HG03354 (cell line): ENCODE measurements at regions not wholly inside any gene's neighbourhood (a gene's known extent, or its start where the extent isn't known, plus 50 kb on each side); places are given as distances from the start of the nearest gene placed in this dataset.
"Not testable (repeated sequence)": the region's sequence is repeated elsewhere in the genome, so short reads cannot be mapped to it uniquely, and the experiment has no call there.

ENCODE experiments used
- ATAC-seq: cut with Tn5 transposase; IDR thresholded peaks from one replicate; pipeline ENCODE4 v1.9.1; 2021; ENCODE audit warnings: mild to moderate bottlenecking; ENCODE audit not compliant: unreplicated experiment, poor library complexity, severe bottlenecking

GRCh38 chr14:99012703-99013102 is 259.3 kb downstream of the BCL11B start:
- ATAC-seq, result no peak

DNA sequence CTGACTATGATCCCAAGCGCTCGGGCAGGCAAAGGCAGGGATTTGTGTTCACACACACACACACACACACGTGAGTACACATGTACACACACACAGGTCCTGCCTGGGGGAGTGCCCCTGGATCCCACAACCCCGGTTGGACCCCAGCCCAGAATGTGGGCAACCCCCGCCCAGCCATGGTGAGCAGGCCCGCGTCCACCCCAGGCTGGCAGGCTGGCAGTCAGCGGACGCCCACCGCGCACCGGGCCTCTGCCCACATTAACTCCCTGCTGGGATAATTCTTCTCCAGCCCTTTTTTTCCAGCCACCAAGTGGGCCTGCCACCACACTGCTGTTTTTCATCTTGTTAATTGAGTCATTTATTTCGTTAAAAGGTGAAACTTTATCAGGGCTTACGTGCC is 256.2 kb downstream of the BCL11B start:
- no peak for ATAC-seq

- no peak for ATAC-seq
These were observed 248.6 kb downstream of the BCL11B start for GRCh38 chr14:99023371-99023770.

GRCh38 chr14:99024926-99025325 is 247.1 kb downstream of the BCL11B start:
- ATAC-seq, result no peak

DNA sequence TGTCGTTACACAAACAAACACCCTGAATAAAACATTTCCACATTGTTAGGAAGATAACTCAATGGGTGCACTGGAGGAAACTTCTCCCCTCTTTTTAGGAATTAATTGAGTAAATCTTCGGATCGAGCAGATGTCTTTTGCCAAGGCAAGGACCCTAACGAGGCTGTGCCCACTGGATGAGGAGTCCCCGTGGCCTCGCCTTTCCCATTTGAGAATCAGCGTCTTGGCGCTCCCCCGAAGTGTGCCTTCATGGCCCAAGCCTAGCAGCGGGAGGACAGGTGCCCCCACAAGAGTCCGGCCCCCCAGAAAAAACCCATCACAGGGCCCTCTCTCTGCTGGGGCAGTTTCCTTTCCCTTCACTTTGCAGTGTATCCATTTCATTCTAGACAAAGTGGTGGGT is 246.6 kb downstream of the BCL11B start:
- no peak for ATAC-seq

GRCh38 chr14:99026471-99026870 is 245.5 kb downstream of the BCL11B start:
- no peak for ATAC-seq

- ATAC-seq, result no peak
These were observed 244.0 kb downstream of the BCL11B start for GRCh38 chr14:99028041-99028440.

- ATAC-seq, result no peak
These were observed 243.5 kb downstream of the BCL11B start for GRCh38 chr14:99028521-99028920.

DNA sequence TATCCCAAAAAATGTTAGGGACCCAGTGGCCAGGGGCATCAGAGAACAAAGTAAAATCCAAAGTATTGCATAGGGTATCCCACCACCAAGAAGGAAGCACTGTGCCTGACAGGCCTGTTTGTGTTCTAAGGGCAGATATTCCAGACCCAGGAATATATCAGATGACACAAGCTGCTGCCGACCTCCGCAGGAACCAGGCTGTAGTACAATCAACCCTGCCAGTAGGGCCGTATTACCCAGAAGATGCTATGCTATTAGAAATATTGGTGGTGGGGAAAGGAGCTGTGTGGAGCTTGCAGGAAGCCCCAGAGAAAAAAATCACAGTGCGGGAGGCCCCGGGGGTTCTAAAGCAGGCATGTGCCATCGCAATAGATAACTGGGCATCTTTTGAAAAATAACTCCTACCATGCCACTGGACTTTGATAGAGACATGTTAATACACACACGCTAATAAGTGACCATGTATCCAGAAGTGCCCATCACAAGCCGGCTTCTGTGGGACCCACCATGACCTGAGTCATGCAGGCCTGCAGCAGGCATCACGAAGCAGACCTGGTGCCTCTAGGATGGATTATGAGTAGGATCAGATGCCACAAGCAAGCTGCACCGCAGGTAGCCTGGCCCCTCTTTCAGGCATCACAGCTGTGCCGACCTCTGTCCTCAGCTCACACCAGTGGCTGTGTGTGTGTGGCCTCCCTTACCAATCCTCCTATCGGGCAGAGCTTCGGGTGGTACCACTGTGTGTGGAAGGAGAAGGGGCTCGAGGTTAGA is 242.7 kb downstream of the BCL11B start:
- ATAC-seq, result no peak

- no peak for ATAC-seq
These were observed 242.1 kb downstream of the BCL11B start for GRCh38 chr14:99029916-99030305.

DNA sequence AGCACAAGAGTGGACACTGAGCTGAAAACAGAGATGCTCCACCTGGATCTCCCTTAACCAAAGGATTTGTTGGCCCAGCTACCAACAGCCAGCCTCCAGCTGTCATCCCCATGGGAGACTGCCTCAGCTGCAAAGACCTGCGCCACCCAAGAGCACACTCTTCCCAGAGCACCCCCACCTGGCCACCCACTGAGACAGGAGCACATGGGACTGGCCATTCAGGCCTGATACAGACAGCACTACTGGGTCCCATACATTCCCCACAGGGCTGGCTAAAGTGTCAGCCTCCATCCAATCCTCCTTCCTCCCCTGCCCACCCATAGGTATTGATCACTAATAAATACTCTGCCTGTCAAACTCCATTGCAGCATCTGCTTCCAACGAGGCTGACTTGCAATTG is 241.5 kb downstream of the BCL11B start:
- no peak for ATAC-seq

- no peak for ATAC-seq
These were observed 239.2 kb downstream of the BCL11B start for GRCh38 chr14:99032759-99033158.

DNA sequence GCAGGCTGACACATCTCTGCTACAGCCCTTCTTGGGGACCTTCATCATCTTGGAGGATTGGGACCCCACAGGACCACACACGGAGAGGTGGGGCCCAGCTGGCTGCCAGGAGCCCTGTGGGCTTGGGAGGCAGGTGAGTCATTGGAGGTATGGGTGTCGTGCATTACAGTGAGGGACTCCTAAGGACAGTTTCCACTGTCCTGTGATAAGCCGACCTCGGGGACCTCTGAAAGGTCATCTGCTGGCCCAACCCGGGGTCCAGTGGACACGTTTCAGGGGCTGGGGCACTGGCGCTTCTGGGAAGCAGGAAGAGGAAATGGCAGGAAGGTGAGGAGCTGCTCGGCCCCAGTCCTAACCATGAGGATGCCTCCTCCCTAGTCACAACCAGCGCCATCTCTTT is 238.0 kb downstream of the BCL11B start:
- no peak for ATAC-seq

GRCh38 chr14:99034711-99035171 is 237.3 kb downstream of the BCL11B start:
- ATAC-seq, result no peak

DNA sequence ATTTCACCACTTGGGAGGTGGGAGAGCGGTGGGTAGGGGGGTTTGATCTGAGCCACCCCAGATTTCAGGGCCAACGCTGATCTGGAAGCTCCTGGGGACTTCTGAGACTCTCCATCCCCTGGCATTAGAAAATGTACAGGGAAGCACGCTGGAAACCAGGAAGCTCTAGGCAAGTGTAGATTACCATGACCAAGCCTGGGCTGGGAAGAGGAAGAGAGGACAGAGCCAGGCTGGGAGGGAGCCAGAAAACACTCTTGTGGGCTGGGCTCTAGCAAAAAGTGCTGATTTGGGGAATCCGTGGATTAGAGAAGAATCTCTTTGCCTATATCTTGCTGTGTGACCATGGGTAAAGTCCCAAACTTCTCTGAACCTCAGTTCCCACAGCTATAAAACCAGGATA is 236.7 kb downstream of the BCL11B start:
- ATAC-seq, result no peak

- no peak for ATAC-seq
These were observed 236.0 kb downstream of the BCL11B start for GRCh38 chr14:99035712-99036610.

- ATAC-seq, result no peak
These were observed 235.2 kb downstream of the BCL11B start for GRCh38 chr14:99036611-99037293.

- ATAC-seq, result not testable (repeated sequence)
These were observed 234.7 kb downstream of the BCL11B start for GRCh38 chr14:99037326-99037725.

GRCh38 chr14:99037777-99038430 is 234.1 kb downstream of the BCL11B start:
- ATAC-seq, result no peak

DNA sequence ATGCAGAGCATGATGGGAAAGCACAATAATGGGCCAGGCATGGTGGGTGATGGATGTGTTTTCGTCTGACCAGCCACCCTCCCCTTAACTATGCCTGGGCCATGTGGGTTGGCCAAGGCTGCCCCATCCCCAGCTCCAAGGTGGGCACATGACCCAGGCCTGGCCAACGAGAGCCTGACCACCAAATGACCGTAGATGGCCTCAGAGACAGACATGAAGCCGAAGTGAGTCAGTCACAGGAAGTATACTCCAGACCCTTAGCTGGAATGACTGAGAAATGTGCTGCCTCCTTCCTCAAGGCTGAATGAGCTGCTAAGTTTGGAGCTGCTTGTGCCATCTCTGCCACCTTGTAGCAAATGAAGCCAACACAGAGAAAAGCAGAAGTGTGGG is 233.6 kb downstream of the BCL11B start:
- ATAC-seq, result no peak
